HG03039 (cell line): ENCODE measurements at regions not wholly inside any gene's neighbourhood (a gene's known extent, or its start where the extent isn't known, plus 50 kb on each side); places are given as distances from the start of the nearest gene placed in this dataset.

ENCODE experiments used
- ATAC-seq: cut with Tn5 transposase; IDR thresholded peaks from one replicate; pipeline ENCODE4 v1.9.1; 2021; ENCODE audit warnings: mild to moderate bottlenecking, moderate library complexity; ENCODE audit not compliant: unreplicated experiment

DNA sequence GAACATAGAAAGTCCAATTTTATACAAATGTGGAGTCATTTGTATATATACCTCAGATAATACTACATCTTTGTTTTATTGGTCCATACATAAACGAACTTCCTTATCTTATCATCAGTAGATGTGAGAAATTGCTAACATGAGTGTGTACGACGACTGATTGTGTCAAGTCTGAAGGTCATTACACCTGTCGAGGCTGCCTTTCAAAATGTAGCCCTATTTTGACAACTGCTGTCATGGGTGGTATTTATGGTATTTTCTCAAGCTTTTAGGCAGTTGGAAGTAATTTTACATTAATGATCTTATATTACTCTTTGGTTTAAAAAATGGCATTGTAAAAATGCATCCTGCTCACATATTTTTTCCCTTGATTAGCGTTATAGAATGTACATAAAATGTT lies 183.7 kb upstream of the DNAJC19 start:
- ATAC-seq = no peak

DNA sequence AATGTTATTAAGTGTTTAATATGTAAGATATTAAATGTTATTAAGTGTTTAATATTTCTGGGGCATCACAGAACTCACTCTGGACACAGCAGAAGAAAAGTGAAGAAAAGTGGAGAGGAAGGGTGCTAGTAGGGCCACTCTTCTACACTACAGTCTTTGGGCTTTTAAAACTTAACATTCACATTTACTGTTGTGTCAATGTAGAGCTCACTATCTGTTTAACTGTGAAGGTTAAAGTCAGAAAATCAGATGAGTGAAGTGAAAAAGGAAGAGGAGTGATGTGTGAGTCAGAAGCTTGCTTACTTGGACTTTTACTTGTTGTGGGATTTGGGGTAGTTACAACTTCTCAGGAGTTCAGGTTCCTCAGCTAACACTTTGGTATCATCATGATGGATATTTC lies 145.3 kb upstream of the DNAJC19 start:
- no peak for ATAC-seq

DNA sequence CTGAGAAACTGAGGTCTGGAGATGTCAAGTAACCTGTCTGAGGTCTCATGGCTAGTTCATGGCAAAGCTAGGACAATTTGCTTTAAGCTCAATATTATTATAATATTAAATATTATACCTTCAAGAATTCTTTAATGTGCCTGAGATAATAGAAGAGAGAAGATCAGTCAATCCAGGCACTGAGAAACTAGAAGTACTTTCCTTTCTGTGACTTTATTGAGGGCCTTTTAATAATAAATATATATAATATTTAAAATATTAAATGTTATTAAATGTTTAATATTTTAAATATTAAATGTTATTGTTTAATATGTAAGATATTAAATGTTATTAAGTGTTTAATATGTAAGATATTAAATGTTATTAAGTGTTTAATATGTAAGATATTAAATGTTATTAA lies 144.3 kb upstream of the DNAJC19 start:
- ATAC-seq = no peak

DNA sequence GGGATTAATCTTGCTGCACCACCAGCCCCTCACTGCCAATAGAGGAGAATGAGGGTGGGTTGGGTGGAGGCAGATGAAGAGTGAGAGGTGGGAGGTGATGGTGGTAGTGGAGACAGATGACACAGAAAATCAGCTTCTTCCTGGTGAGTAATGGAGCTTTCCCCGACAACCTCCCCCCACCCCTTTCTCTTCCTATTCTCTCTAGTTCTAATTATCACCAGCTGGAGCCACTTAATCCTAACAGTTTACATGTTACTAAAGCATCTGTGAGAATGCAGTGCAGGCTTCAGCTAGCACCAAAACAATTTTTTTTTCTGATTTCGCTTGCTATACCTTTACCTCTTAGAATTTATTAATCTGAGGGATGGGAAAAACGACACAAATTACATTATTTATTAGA lies 116.1 kb upstream of the DNAJC19 start:
- ATAC-seq = no peak

DNA sequence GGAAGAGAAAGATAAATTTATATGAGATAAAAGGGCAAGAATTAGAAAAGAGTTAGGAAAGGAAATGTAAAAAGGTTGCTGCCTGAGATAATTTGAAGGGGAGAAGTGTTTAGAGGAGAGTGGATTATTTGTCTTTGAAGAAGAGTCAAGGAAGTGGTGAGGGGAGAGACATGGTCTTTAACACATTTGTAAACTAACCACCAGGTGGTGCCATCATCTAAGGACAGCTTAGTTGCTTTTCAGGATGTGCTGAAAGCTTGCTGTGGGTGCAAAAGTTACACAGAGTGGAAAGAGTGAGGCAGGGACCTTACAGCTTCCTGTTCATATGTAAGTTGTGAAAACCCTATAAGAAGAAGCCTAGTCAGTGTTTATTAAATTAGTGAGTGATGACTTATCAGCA lies 114.1 kb upstream of the DNAJC19 start:
- no peak for ATAC-seq

DNA sequence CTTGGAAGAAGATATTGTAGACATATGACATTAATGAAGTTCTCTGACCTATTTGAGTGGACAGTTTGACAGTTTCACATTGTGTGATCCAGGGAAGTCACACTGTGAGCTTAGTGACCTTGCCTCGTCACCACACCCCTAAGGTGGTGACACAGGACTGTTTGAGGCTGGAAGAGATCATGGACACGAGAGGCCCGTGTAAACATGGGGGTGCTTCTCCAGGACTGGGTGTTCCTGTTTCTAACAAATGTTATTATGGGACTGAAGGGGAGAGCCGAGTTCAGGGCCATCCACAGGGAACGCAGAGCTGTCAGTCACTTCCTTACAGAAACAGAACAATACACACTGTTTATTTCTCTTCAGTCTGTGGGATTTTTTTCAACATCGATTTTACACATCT lies 96.5 kb upstream of the DNAJC19 start:
- ATAC-seq = no peak

DNA sequence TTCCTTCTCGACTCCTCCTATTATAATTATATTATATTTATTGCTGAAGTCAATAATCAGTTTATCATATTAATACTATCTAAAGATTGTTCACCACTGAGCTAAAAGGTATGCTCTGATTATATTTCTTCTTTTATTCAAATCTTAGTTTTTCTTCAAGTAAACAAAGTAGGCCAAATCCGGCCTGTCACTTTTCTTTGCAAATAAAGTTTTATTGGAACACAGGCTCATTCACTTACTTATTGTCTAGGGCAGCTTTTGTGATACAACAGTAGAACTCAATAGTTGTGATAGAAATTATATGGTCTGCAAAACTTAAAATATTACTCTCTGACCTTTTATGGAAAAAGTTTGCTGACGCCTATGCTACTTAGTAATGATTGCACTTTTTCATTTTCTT lies 92.4 kb upstream of the DNAJC19 start:
- no peak for ATAC-seq

DNA sequence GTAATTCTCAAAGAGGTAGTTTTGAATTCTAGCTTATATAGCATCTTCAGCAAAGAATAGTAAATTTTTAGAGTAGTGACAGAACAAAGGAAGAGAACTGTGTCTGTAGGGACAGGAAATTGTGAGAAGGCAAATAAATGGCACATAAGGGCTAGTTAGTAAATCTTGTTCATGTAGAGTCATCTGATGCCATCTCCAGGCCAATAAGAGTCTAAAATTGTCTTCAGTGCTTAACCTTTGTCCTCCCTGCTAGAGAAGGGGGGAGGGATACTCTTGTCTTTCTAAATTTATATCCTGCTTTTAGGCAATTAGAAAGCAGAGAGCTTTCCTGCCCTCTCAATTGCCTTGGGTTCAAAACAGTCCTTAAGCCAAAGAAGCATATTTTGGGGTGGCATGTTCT lies 87.0 kb upstream of the DNAJC19 start:
- no peak for ATAC-seq

DNA sequence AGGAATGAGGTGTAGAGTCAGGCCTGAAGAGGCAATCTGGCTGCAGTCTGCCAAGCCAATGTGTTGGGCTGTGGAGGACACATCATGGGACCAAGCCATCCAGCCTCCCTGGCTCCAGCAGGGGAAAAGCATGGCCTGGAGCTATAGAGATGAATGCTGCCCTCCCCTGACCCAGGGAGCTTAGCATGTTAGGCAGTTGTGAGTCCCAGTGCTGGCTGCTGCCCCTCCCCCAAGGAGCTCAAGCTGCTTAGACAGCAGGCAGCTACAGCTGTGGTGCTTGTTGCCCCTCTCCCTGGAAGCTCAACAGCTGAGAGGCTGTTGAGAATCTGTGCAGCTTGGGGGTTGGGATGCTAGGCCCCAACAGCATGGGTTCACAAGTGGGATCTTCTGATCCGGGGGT lies 85.6 kb upstream of the DNAJC19 start:
- ATAC-seq = no peak

DNA sequence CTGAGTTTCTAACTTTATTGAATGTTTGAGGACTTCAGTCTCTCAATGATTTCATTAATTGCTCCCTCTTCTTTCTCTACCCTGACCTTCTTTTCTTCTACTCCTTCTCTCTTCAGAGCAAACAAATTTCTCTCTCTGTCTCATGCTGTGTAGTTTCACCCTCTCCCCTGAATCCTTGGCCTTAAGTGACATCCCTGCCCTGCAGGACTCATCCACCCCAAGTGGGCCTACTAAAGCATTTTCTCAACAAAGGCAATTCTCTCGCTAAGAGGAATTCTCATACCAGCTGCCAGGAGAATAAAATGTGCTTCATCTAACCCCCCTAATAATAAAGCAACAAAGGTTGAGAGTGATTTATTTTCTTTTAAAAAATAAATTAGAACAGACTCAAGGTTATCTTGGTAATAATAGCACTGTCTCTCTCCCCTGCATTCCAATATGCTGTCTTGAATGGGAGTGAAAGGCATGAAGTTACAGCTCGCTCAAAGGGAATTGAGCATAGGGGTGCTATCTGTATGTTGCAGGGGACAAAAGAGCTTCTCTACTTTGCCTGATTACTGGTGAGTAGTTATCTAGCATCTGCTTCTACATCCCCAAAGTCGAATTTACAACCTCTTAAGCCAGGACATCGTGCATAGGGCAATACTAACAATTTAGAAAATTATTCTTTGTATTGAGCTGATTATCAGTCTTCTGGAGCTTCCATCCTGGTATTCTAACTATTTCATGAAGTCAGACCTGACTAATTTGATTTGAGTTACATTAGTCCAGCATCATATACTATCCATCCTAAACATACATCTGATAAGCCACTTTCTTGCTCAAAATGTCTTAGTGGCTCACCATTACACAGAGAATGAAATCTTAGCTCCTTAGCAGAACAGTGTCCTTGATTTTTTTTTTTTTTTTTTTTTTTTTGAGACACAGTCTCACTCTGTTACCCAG lies 76.9 kb upstream of the DNAJC19 start:
- ATAC-seq = no peak

DNA sequence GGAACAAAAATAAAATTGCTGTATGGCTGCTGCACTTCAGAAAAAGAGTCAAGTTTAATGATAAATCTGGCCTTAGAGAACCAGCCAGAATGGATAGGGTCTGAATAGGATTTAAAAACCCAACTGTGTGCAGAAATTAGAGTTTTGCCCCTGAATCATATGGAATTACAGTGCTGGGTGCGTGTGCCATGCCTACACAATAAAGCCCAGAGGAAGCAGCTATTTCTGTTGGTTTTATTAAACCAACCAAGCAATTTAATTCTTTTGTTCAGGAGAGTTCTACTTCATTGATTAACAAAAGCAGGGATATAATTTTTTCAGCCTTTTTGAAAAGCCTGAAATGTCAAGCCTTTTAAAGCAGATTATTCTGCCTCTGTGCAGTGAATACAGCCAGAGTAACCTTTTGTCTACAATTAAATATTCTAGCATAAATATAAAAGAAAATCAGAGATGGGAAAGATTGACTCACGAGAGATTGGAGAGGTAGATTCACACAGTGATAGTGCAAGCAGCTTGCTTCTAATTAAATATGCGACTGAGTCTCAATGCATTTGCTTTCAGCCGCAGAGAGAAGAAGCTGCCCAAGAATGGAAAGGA lies 66.7 kb upstream of the DNAJC19 start:
- no peak for ATAC-seq

DNA sequence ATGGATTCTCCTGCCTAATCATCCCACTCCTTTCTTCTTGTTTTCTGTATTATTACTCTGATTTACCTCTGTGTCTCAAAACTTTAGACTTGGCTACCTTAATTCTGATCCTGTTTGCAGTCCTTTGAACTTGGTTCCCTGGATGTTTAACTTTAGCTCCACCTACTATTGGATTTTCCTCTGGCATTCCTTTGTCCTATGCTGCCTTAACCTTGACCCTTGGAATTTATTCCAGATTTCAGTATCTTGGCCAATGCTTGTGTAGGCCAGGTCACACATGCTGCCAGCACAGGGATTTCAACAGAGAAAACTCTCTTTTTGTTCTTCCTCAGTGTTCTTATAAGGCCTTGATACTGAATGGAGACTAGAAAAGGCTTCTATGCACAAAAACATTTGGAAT lies 65.0 kb upstream of the DNAJC19 start:
- ATAC-seq = no peak

DNA sequence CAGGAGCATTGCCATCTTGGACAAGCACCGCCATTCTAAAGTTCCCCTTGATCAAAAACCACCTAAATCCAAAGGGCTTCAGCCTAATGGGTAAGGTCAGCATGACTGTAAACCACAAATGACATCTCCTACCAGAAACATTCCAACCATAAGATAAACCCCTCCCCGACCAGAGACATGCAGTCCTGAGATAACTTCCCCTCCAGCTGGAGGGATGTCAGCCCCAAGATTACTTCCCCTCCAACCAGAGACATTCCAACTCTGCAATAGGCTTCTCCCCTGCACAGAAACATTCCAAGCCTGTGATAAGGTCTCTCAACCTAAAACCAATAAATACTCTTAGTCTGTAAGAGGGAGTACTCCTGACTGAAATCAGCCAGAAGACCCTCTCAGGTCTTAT lies 62.7 kb upstream of the DNAJC19 start:
- ATAC-seq = no peak

DNA sequence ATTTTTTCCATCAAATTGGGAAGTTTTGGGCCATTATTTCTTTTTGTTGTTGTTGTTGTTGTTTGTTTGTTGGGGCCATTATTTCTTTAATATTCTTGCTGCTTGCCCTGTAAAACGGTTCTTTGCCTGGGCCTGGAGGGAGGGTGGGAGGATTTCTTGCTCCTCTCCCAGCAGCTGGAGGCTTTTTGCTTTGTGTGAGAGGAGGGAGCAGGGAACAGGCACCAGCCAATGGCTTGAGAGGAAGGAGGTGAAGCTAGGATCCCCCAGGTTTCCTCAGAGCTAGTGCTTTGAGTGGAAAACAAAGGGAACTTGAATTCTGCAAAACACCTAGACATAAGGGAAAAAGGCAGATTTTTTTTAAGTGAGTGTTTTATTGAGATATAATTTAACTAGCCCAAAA lies 61.2 kb upstream of the DNAJC19 start:
- no peak for ATAC-seq

DNA sequence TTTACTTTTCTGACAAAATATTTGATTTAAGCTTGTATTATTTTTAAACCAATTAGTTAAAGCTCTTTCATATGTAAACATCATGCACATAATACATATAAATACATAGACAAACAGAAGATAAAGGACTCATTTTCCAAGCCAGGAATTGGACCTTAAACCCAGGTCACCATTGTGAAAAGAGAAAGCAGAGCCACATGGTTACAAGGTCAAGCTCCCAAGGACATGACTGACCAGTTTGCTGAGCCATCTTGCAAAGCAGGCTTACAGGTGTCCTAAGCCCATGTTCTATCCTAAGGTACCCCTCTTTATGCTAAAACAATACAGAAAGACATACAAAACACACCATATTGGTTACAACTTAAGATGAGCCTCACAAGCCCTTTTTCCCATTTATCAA lies 50.5 kb upstream of the DNAJC19 start:
- no peak for ATAC-seq
